ENCODE measurements at regions not wholly inside any gene's neighbourhood (a gene's known extent, or its start where the extent isn't known, plus 50 kb on each side); places are given as distances from the start of the nearest gene placed in this dataset.

- DNase-seq: no peak
Observed at GRCh38 chr19:29293292-29293691, 80.3 kb upstream of the UQCRFS1 start.

GRCh38 chr19:29293736-29294342 is 80.9 kb upstream of the UQCRFS1 start:
- no peak for DNase-seq

- no peak for DNase-seq
Observed at GRCh38 chr19:29294343-29294811, 81.4 kb upstream of the UQCRFS1 start.

GRCh38 chr19:29295285-29295684 is 82.3 kb upstream of the UQCRFS1 start:
- no peak for DNase-seq

- no peak for DNase-seq
Observed at GRCh38 chr19:29297381-29297780, 84.4 kb upstream of the UQCRFS1 start.

- no peak for DNase-seq
Observed at GRCh38 chr19:29299416-29300380, 86.7 kb upstream of the UQCRFS1 start.

DNA sequence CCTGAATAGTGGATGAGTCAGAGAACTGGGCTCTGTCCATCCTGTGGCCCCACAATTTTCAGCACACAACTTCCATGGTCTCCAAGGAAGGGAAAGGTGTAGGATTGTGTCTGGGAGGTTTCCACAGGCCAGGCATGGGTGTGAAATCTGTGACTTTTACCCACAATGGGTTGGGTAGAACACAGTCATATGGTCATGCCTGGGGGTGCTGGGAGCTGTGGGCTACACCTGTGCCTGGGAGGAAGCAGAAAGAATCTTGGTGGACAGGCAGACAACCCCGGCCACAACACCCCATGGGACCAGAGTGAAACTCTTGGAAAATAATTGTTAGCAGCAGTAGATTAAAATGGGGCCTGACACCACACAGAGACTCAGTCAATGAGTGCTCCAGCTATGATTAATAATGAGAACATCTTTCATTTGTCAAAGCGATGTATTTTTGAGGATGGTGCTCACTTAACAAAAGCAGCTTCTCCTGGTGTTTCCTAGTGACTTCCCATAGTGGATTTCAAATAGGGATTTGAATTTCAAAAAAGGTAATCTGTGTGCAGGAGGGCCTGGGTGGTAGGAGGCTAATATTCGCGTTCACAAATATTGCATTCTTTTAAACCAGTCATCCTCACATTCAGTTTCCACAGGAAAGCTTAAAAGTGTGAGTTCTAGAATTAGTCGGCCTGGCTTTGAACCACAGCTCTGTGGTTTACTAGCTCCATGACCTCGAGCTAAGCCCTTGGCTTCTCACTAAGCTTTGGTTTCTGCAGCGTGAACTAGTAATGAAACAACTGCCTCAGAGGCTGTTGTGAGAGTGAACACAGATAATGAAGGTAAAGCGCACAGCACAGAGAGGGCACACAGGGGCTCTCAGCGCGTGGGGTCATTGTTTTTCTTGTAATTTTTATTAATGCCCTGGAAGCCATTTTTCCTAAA is 89.3 kb upstream of the UQCRFS1 start:
- DNase-seq: no peak

GRCh38 chr19:29303069-29303718 is 90.2 kb upstream of the UQCRFS1 start:
- DNase-seq: no peak

- DNase-seq: no peak
Observed at GRCh38 chr19:29303719-29304090, 90.8 kb upstream of the UQCRFS1 start.

- DNase-seq: no peak
Observed at GRCh38 chr19:29305268-29305667, 92.3 kb upstream of the UQCRFS1 start.

DNA sequence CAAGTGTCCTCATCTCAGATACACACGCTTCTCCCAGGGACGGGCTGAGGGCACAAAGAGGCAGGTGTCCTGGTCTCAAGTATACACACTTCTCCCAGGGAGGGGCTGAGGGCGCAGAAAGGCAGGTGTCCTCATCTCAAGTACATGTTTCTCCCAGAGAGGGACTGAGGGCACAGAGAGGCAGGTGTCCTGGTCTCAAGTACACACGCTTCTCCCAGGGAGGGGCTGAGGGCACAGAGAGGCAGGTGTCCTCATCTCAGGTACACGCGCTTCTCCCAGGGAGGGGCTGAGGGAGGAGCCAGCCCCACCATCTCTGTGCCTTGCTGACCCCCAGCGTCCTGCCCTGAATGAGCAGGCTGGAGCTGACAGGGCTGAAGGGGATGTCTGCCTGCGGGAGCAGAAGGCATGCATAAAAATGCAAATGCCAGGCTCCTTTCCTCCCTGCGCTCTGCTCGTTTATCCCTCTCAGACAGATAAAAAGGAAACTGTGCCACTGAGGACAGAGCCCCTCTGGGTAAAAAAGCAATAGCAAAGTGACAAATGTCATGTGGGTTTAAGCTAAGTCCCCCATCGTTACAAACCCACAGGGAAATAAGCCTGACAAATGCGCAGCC is 96.1 kb upstream of the UQCRFS1 start:
- no peak for DNase-seq

GRCh38 chr19:29309637-29310036 is 96.7 kb upstream of the UQCRFS1 start:
- no peak for DNase-seq

- DNase-seq: peak; percentile 54
Observed at GRCh38 chr19:29311191-29311790, 98.3 kb upstream of the UQCRFS1 start.

DNA sequence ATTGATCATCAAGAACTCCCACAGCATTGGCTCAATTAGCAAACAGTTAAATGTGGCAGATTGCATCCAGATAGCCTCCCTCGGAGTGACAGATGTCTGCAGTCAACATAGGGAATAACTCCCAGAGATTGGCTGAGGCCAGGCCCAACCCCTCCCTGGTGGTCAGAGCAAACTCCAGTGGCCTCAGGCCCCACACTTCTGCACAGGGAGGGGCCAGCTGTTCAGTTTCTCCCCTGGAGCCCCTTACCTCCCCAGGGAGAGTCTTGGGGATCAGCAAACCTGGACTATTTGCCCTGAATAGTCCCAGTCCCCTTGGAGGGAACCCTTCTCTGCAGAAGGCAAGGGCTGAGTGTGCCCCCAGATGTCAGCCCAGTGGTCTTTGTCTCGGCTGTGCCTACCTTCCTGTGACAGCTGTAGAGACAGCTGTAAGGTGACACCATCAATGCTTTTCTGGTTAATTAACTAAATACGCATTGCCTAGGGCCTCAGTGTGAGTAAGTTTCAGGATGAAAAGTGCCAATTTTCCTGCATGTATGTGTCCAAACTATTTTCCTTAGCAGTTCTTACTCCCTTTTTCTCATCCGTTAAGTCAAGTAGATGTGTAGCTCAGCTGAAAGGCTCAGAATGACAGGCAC is 102.7 kb upstream of the UQCRFS1 start:
- peak; percentile 79 for DNase-seq

- no peak for DNase-seq
Observed at GRCh38 chr19:29318581-29318980, 105.6 kb upstream of the UQCRFS1 start.

DNA sequence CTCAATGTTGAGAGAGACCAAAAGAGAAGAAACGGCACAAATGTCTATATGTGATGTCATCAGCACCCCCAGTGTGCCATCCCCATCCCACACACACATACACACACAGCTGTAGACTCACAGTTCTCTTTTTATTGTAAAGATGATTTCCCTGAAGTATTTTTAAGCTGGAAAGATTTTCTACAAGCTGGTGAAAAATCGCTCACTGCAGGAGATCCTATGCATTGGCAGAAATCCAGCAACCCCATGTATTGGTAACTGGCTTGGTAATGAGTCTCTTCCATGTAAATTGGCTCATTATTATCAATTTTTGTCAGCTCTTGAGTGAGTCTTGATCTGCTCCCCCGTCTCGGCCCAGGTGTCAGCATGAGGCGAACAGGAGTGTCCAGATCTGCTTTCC is 107.1 kb upstream of the UQCRFS1 start:
- DNase-seq: no peak

GRCh38 chr19:29320618-29321017 is 107.7 kb upstream of the UQCRFS1 start:
- no peak for DNase-seq

DNA sequence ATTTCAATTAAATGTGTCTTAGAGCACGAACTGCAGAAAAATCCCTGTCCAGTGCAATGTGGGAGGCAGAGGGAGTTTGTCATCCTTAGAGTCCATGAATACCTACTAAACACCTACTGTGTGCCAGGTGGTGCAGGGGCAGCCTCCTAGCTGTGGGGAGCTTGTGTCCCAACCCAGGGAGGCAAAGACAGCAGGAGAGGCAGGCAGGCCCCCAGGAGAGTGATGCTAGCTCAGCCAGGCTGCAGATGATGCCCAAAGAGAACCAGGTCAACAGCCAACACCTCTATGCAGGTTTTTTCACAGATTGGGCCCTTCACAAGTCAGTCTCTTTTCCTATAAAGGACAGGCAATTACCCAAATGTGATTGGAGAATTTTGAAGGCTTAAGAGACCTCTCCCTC is 108.2 kb upstream of the UQCRFS1 start:
- DNase-seq: no peak

DNA sequence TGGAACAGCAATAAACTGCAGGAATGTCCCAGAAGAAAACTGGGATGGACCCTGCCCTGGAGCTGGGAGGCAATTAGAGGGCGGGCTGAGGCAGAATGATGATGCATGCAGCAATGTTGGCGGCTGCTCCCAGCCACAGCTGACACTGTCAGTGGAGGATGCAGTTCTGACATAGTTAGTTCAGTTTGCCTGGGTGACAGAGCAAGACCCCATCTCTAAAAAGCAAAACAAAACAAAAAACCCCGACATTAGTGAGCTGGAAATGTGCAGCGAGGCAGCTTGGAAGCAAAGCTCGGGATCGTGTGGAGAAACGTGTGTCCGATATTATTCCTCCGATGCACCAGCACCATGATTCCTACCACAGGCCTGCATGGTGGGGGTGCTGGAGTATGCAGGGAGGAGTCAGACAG is 110.1 kb upstream of the UQCRFS1 start:
- no peak for DNase-seq

GRCh38 chr19:29323440-29324290 is 110.7 kb upstream of the UQCRFS1 start:
- DNase-seq: no peak
